ENCODE measurements at regions not wholly inside any gene's neighbourhood (a gene's known extent, or its start where the extent isn't known, plus 50 kb on each side); places are given as distances from the start of the nearest gene placed in this dataset.

DNA sequence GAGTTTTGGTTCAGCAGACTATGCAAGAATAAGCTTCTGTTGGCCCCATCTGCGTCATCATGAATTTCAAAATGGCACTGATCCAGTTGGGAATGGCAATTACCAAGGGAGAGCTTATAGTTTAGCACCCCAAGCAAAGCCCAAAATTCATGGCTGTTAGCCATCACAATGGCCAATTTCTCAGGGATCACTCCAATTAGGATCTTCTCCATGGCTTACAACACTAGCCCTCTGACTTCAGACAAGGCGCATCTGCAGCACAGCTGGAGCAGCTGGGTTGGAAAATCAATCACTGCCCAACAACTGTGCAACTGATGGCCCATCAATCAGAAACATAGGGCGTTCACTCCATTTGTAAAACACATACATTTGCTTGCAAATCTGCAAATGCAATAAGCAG lies 273.6 kb downstream of the SRBD1 start:
- H3K4me3 ChIP-seq (ENCODE audit: low read depth, low read length): no peak overlapping the region

- H3K4me3 ChIP-seq (ENCODE audit: low read depth, low read length): no peak overlapping the region
These were observed 276.9 kb downstream of the SRBD1 start for GRCh38 chr2:45334205-45334604.

GRCh38 chr2:45332567-45332966 lies 278.5 kb downstream of the SRBD1 start:
- no peak overlapping the region for H3K4me3 ChIP-seq (ENCODE audit: low read depth, low read length)

DNA sequence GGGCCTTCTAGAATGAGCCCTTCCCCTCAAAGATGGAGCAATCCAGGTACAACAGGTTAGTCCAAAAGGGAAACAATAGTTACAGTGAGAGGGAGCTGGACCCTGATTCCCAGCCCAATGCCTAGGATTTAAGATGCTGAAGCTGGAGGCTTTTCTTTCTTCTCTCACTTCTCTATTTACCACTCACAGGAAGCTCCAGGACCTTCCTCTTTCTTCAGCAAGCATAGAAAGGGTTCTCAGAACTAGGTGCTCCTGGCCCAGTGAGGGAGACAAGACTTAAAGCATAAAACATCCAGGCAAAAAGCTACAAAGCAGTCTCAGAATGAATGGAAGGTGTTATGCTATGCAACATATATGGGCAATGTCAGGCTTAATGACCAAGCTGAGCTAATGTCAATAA lies 279.0 kb downstream of the SRBD1 start:
- H3K4me3 ChIP-seq (ENCODE audit: low read depth, low read length): no peak overlapping the region

GRCh38 chr2:45331410-45331786 lies 279.7 kb downstream of the SRBD1 start:
- no peak overlapping the region for H3K4me3 ChIP-seq (ENCODE audit: low read depth, low read length)

DNA sequence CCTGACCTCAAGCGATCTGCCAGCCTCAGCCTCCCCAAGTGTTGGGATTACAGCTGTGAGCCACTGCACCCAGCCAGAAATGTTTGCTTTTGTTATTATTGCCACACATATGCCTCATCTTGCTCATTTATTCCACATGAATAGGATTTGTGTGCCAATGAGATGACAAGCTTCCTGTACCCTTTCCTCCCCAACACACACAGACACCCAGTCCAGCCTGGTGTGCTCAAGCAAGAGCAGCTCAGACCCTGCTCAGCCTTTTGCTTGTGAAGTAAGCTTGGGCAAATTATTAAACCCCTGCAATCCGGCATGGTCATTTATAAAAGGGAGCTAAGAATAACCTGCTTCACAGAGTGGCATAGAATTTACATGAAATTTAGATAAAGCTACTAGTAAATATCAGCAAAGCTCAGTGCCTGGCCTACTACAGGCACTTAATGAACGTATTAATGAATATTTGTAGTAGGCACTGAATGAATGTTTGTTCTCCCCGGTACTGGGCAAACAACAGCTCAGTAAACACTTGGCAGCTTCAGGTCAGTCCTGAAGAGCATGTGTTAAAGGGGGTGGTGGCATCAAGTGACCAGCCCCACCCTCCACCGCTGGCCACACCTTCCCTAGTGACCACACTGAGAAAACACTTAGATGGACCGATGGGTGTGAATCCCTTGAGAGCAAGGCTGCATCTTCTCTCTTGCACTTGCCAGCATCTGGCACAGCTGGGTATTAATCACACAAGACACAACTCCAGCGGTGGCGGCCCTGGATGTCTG lies 280.2 kb downstream of the SRBD1 start:
- H3K4me3 ChIP-seq (ENCODE audit: low read depth, low read length): no peak overlapping the region

DNA sequence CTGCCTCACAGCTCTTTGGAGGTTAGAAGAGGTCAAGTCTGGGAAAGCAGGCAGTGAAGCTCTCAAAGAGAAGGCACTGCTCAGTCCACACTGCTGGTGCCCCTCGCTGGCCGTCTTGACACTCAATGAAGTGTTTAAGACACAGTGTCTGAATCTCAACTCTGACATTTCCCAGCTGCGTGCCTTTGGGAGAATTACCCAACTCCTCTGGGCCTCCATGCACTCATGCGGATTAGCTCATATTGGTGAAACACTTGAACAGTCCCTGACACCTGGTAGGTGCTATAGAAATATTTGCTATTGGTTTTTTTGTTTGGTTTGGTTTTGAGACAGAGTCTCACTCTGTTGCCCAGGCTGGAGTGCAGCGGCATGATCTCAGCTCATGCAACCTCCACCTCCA lies 281.0 kb downstream of the SRBD1 start:
- no peak overlapping the region for H3K4me3 ChIP-seq (ENCODE audit: low read depth, low read length)

DNA sequence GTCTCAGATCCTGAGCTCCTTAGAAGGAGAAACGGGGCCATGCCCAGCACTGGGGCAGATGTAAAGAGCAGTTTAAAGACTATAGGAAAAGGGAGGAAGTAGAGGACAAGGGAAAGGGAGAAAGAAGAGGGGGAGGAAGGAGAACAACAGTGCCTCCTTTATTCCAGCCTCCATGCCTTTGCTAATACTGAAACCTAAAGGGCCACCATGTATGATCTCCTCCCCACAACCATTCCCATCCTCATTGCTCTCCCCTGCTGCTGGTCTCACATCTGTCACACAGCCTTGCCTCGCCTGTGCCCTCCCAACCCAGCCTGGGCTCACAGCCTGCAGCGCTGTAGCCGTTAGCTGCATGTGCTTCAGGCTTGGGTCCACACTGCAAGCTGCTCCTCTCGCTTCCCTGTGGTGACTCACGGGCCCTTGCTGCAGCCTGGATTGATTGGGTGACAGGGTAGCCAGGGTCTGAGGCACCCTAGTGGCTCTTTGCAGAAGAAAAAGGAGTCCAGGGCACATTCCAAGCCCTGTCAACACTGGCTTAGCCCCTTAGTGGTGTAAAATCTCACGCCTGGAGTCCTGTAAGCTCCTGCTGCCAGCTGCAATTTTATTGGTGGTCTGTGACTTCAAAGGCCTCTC lies 281.9 kb downstream of the SRBD1 start:
- H3K4me3 ChIP-seq (ENCODE audit: low read depth, low read length): no peak overlapping the region

DNA sequence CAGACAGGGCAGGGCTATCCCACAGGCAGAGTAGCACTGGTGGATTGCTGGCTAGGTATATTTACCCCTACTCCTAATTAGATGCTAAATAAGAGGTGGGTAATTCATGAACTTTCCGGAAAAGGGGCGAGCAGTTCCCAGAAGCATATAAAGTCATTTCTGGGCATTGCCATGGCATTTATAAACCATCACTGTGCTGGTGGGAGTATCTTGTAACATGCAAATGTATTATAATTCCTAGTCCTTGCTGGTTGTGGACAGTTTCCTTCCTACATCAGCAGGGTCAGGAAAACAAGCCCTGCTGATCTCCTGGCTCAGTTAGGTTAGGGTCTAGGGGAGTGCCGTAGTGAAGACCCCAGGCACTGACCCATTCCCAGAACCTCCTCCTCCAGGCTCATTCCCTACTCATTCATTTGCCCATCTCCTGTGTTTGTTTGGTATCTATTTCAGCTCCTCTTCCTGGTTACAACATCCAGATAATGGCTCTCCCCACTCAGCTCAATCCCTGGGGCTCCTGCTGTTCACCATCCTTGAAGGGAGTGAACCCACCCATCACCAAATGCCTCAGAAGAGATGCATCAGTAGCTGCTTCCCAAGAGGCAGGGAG lies 282.7 kb downstream of the SRBD1 start:
- H3K4me3 ChIP-seq (ENCODE audit: low read depth, low read length): no peak overlapping the region

DNA sequence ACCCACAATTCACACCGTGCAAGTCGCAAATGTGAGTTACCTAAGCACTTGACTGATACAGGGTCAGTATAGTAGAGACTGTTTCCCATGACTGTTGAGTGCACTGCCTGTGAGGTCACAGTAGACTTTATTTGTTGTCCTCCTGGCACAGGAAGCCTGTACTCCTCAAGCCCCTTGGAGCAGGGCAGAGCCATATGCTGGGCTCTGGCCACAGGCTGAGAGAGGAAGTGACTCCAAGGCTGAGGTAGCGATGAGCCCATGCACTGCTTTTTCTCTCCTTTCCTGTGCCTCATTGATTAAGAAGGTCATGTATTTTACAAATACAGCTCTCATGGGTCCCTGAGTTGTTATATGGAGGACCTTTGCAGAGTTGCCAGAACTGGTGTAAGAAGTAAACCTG lies 287.7 kb downstream of the SRBD1 start:
- H3K4me3 ChIP-seq (ENCODE audit: low read depth, low read length): no peak overlapping the region

DNA sequence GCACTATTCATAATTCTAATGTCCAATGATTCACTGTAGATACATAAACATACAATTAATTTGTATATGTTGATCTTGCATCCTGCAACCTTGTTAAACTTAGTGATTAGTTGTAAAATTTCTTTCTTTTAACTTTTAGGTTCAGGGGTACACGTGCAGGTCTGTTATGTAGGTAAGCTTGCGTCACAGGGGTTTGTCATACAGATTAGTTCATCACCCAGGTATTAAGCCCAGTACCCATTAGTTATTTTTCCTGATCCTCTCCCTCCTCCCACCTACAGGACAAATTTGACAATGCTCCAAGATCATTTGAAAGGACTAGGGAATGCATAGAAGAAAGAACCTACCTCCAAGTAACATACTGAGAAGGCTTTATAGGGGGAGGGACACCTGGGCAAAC lies 290.1 kb downstream of the SRBD1 start:
- no peak overlapping the region for H3K4me3 ChIP-seq (ENCODE audit: low read depth, low read length)

DNA sequence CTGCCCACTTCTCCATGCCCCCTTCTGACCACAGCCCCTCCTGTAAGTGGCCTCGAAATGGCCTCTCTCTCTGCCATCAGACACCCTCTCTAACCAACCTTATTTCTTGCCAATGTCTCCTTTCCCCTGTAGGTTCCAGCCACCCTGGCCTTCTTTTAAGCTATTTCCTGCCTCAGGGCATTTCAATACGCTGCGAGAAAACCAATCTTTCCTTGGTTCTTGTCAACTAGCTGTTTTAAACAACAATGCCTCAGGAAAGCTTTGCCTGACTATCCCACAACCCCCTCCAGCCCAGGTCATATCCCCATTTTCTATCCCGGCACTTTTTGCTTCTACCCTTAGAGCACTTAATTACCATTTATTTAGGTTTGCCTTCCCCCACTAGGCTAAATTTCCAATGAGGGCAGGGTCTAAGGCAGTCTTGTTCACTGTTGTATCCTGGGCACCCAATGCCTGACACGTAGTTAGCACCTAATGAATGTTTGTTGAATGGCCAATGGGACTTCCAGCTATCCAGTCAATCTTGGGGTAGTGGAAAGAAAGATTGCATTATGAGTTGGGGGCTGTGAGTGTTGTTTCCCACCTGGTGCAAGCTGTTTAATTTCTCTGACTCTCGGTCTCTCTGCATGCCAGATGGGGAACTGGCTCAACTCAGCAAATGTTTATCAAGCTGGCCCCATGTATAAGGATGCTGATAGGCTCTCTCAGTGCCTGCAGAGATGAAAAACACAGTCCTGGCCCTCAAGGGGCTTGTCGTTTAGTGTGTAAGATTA lies 291.2 kb downstream of the SRBD1 start:
- no peak overlapping the region for H3K4me3 ChIP-seq (ENCODE audit: low read depth, low read length)

- no peak overlapping the region for H3K4me3 ChIP-seq (ENCODE audit: low read depth, low read length)
These were observed 292.4 kb downstream of the SRBD1 start for GRCh38 chr2:45318686-45319085.

DNA sequence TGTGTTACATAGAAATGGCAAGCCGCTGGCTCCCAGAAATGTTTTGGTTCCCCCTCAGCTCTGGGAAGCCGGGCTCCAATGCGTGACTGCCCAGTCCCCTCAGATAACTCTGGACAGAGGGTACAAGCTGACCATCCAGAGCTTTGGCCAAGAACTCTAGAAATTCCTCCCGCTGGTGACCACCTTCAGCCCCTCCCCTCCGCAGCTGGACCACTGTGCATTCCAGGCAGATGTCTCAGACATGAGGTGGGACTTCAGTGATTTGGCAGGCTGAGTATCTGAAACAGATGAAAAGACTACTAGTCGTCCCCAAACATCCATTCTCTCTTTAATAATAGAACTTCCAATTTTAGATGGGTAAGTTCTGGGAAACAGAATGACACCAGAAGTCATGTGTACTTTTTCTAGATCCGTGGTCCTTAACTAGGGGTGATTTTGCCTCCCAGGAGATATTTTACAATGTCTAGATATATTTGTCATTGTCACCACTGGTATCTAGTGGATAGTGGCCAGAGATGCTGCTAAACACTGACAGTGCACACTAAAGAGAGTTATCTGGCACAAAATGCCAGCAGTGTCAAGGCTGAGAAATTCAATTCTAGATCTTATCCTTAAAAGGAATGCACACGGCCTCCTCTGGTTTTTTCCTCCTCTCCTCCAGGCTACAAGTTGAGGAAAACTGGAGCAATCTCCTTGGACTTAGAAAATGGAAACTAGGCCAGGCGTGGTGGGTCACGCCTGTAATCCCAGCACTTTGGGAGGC lies 294.3 kb downstream of the SRBD1 start:
- no peak overlapping the region for H3K4me3 ChIP-seq (ENCODE audit: low read depth, low read length)

GRCh38 chr2:45315861-45316260 lies 295.2 kb downstream of the SRBD1 start:
- H3K4me3 ChIP-seq (ENCODE audit: low read depth, low read length): no peak overlapping the region

- no peak overlapping the region for H3K4me3 ChIP-seq (ENCODE audit: low read depth, low read length)
These were observed 298.8 kb downstream of the SRBD1 start for GRCh38 chr2:45312275-45312674.

DNA sequence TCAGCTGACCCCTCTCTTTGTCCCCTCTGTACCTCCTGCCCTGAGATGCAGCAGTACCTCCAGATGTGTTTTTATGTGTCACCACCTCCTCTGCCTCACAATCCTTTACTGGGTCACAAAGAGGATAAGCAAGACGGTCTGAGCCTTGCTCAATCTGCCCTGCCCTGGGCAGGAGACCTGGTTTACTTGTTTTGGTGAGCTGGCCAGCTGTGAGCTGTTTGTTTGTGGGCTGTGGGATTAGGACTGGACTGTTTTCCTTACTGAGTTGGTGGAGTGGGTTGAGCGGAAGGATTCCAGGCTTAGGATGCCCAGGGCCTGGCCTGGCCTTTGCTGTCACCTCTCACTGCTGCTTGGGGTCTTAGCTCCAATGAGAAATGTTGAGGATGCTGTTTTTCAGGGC lies 299.5 kb downstream of the SRBD1 start:
- no peak overlapping the region for H3K4me3 ChIP-seq (ENCODE audit: low read depth, low read length)

DNA sequence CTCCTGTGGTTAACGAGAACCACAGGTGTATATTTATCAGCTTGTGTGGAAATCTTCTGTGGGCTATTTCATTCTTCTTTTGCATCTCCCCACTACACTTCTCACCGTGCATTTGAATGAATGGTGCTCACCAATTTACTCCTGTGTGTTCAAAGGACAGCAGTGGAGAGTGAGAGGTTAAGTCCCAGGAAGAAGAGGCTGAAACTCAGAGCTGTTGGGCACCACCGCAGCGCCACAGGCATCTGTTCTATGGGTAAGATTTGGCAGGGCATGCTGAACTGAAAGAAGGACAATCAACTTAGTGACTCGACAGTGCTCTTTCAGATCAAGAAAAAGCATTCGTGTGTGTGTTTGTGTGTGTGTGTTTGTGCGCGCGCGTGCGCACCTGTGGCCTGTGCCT lies 297.9 kb upstream of the SIX2 start:
- H3K4me3 ChIP-seq (ENCODE audit: low read depth, low read length): no peak overlapping the region

GRCh38 chr2:45305599-45305998 lies 296.3 kb upstream of the SIX2 start:
- no peak overlapping the region for H3K4me3 ChIP-seq (ENCODE audit: low read depth, low read length)

- no peak overlapping the region for H3K4me3 ChIP-seq (ENCODE audit: low read depth, low read length)
These were observed 294.4 kb upstream of the SIX2 start for GRCh38 chr2:45303417-45304202.
